ENCODE measurements at regions not wholly inside any gene's neighbourhood (a gene's known extent, or its start where the extent isn't known, plus 50 kb on each side); places are given as distances from the start of the nearest gene placed in this dataset.

- DNase-seq, result no peak
Measured at GRCh38 chr3:111244760-111245159, 173.1 kb downstream of the NECTIN3 start.

GRCh38 chr3:111246967-111247760 is 175.5 kb downstream of the NECTIN3 start:
- DNase-seq, result no peak

- DNase-seq, result no peak
Measured at GRCh38 chr3:111248406-111248805, 176.8 kb downstream of the NECTIN3 start.

GRCh38 chr3:111249421-111249820 is 177.8 kb downstream of the NECTIN3 start:
- no peak for DNase-seq

GRCh38 chr3:111252779-111253178 is 181.2 kb downstream of the NECTIN3 start:
- peak; percentile 3 to 10 for DNase-seq

GRCh38 chr3:111253733-111254132 is 182.1 kb downstream of the NECTIN3 start:
- DNase-seq, result no peak

GRCh38 chr3:111260878-111261277 is 189.3 kb downstream of the NECTIN3 start:
- no peak for DNase-seq

GRCh38 chr3:111269777-111270176 is 198.2 kb downstream of the NECTIN3 start:
- no peak for DNase-seq

- DNase-seq, result peak; percentile 6 to 14
Measured at GRCh38 chr3:111277226-111277625, 205.6 kb downstream of the NECTIN3 start.

GRCh38 chr3:111278959-111279358 is 207.3 kb downstream of the NECTIN3 start:
- no peak for DNase-seq

- no peak for DNase-seq
Measured at GRCh38 chr3:111282024-111282423, 210.4 kb downstream of the NECTIN3 start.

GRCh38 chr3:111283165-111283564 is 211.5 kb downstream of the NECTIN3 start:
- DNase-seq, result no peak

GRCh38 chr3:111284503-111285183 is 213.0 kb downstream of the NECTIN3 start:
- DNase-seq, result no peak

GRCh38 chr3:111285184-111285538 is 213.5 kb downstream of the NECTIN3 start:
- no peak for DNase-seq

GRCh38 chr3:111285694-111286093 is 214.1 kb downstream of the NECTIN3 start:
- DNase-seq, result no peak

GRCh38 chr3:111286746-111287145 is 215.1 kb downstream of the NECTIN3 start:
- DNase-seq, result no peak

GRCh38 chr3:111292117-111292516 is 220.5 kb downstream of the NECTIN3 start:
- no peak for DNase-seq

- DNase-seq, result no peak
Measured at GRCh38 chr3:111299192-111299615, 227.6 kb downstream of the NECTIN3 start.

- no peak for DNase-seq
Measured at GRCh38 chr3:111301238-111301798, 229.7 kb downstream of the NECTIN3 start.

- no peak for DNase-seq
Measured at GRCh38 chr3:111302063-111302462, 230.4 kb downstream of the NECTIN3 start.

GRCh38 chr3:111303760-111304159 is 232.1 kb downstream of the NECTIN3 start:
- DNase-seq, result no peak

- DNase-seq, result no peak
Measured at GRCh38 chr3:111307676-111308075, 234.3 kb upstream of the CD96 start.

- no peak for DNase-seq
Measured at GRCh38 chr3:111311126-111311525, 230.9 kb upstream of the CD96 start.

GRCh38 chr3:111311709-111312235 is 230.2 kb upstream of the CD96 start:
- no peak for DNase-seq
